ENCODE measurements at regions not wholly inside any gene's neighbourhood (a gene's known extent, or its start where the extent isn't known, plus 50 kb on each side); places are given as distances from the start of the nearest gene placed in this dataset.

- ATAC-seq (ENCODE audit: insufficient read depth, low FRiP score): no peak
- Histone ChIP-seq H3K36me3 (ENCODE audit: control insufficient read depth in 4 of 4, insufficient read depth in 4 of 4, low read length in 4 of 4) (no peaks in the 10 kb centered on the region), H3K9me3 (ENCODE audit: control insufficient read depth in 4 of 4, insufficient read depth in 3 of 4, low read length in 3 of 4) (peaks cover 0 to 11% (median 8%) of the 10 kb centered on the region in 4 donors), H3K4me1 (ENCODE audit: control insufficient read depth in 5 of 5, insufficient read depth in 5 of 5, low read length in 5 of 5) (no peaks in the 10 kb centered on the region), H3K9ac (ENCODE audit: insufficient read depth in 1 of 2, low read length in 2 of 2) (no peak overlapping the region), H3K27ac (ENCODE audit: low read depth in 1 of 2, low read length in 1 of 2) (no peak overlapping the region), H3K4me3 (no peak overlapping the region), H3K27me3 (ENCODE audit: control insufficient read depth in 3 of 3, insufficient read depth in 3 of 3, low read length in 2 of 3) (no peaks in the 10 kb centered on the region)
- 65 to 82% methylated on average over 1 of the region's 1 CpG for WGBS, 2 donors
- no peak for DNase-seq
- TF ChIP-seq CTCF (IDR thresholded peaks at IDR 0.05; ENCODE audit: control extremely low read depth, extremely low read depth): no peak
These were observed 187.8 kb downstream of the CCNG2 start for GRCh38 chr4:77344784-77345183.

GRCh38 chr4:77347351-77347966 is 190.5 kb downstream of the CCNG2 start:
- ATAC-seq (ENCODE audit: insufficient read depth, low FRiP score): no peak
- H3K36me3 ChIP-seq (ENCODE audit: control insufficient read depth in 4 of 4, insufficient read depth in 4 of 4, low read length in 4 of 4): no peaks in the 10 kb centered on the region

GRCh38 chr4:77348815-77349214 is 191.8 kb downstream of the CCNG2 start:
- H3K4me3 ChIP-seq: no peak overlapping the region
- no peaks in the 10 kb centered on the region for H3K4me1 ChIP-seq (ENCODE audit: control insufficient read depth in 5 of 5, insufficient read depth in 5 of 5, low read length in 5 of 5)
- H3K27ac ChIP-seq (ENCODE audit: low read depth in 1 of 2, low read length in 1 of 2): no peak overlapping the region
- no peak for TF ChIP-seq CTCF (IDR thresholded peaks at IDR 0.05; ENCODE audit: control extremely low read depth, extremely low read depth)
- no peaks in the 10 kb centered on the region for H3K36me3 ChIP-seq (ENCODE audit: control insufficient read depth in 4 of 4, insufficient read depth in 4 of 4, low read length in 4 of 4)
- H3K9ac ChIP-seq (ENCODE audit: insufficient read depth in 1 of 2, low read length in 2 of 2): no peak overlapping the region
- H3K27me3 ChIP-seq (ENCODE audit: control insufficient read depth in 3 of 3, insufficient read depth in 3 of 3, low read length in 2 of 3): no peaks in the 10 kb centered on the region
- no peak for ATAC-seq (ENCODE audit: insufficient read depth, low FRiP score)
- no peaks in the 10 kb centered on the region for H3K9me3 ChIP-seq (ENCODE audit: control insufficient read depth in 4 of 4, insufficient read depth in 3 of 4, low read length in 3 of 4)
- DNase-seq: no peak

More at GRCh38 chr4:77347351-77347966, 190.5 kb downstream of the CCNG2 start:
- H3K27ac ChIP-seq (ENCODE audit: low read depth in 1 of 2, low read length in 1 of 2): no peak overlapping the region
- 69 to 79% methylated on average over 5 of the region's 5 CpGs for WGBS, 2 donors
- H3K27me3 ChIP-seq (ENCODE audit: control insufficient read depth in 3 of 3, insufficient read depth in 3 of 3, low read length in 2 of 3): no peaks in the 10 kb centered on the region
- no peak for DNase-seq
- peaks cover 0 to 6% (median 5%) of the 10 kb centered on the region in 4 donors for H3K9me3 ChIP-seq (ENCODE audit: control insufficient read depth in 4 of 4, insufficient read depth in 3 of 4, low read length in 3 of 4)
- H3K4me3 ChIP-seq: no peak overlapping the region
- H3K9ac ChIP-seq (ENCODE audit: insufficient read depth in 1 of 2, low read length in 2 of 2): no peak overlapping the region
- H3K4me1 ChIP-seq (ENCODE audit: control insufficient read depth in 5 of 5, insufficient read depth in 5 of 5, low read length in 5 of 5): no peaks in the 10 kb centered on the region
- TF ChIP-seq CTCF (IDR thresholded peaks at IDR 0.05; ENCODE audit: control extremely low read depth, extremely low read depth): no peak

- H3K36me3 ChIP-seq (ENCODE audit: control insufficient read depth in 4 of 4, insufficient read depth in 4 of 4, low read length in 4 of 4): no peaks in the 10 kb centered on the region
- WGBS, 2 donors: 71 to 82% methylated on average over 3 of the region's 3 CpGs
- H3K4me1 ChIP-seq (ENCODE audit: control insufficient read depth in 5 of 5, insufficient read depth in 5 of 5, low read length in 5 of 5): no peaks in the 10 kb centered on the region
- ATAC-seq (ENCODE audit: insufficient read depth, low FRiP score) (no peak), DNase-seq (no peak)
- no peak overlapping the region for H3K4me3 ChIP-seq
- no peak overlapping the region for H3K9ac ChIP-seq (ENCODE audit: insufficient read depth in 1 of 2, low read length in 2 of 2)
- no peak for TF ChIP-seq CTCF (IDR thresholded peaks at IDR 0.05; ENCODE audit: control extremely low read depth, extremely low read depth)
- no peak overlapping the region for H3K27ac ChIP-seq (ENCODE audit: low read depth in 1 of 2, low read length in 1 of 2)
- H3K27me3 ChIP-seq (ENCODE audit: control insufficient read depth in 3 of 3, insufficient read depth in 3 of 3, low read length in 2 of 3): no peaks in the 10 kb centered on the region
- H3K9me3 ChIP-seq (ENCODE audit: control insufficient read depth in 4 of 4, insufficient read depth in 3 of 4, low read length in 3 of 4): no peaks in the 10 kb centered on the region
These were observed 192.4 kb downstream of the CCNG2 start for GRCh38 chr4:77349364-77349763.
